Stimulated activated CD4-positive, alpha-beta T cell treated with anti-CD3 and anti-CD28 coated beads, Interleukin-15, amount 100 ng/mL, for 48 hours (primary cell): ENCODE measurements at regions not wholly inside any gene's neighbourhood (a gene's known extent, or its start where the extent isn't known, plus 50 kb on each side); places are given as distances from the start of the nearest gene placed in this dataset.

Experiments
- DNase-seq, 2 donors: peaks; one replicate each; pipeline ENCODE4 v3.0.0-alpha.2; 2020; ENCODE audit warnings: low read depth in 2 of 2

GRCh38 chr13:109859216-109859835 lies 72.9 kb upstream of the IRS2 start:
- no peak for DNase-seq

DNA sequence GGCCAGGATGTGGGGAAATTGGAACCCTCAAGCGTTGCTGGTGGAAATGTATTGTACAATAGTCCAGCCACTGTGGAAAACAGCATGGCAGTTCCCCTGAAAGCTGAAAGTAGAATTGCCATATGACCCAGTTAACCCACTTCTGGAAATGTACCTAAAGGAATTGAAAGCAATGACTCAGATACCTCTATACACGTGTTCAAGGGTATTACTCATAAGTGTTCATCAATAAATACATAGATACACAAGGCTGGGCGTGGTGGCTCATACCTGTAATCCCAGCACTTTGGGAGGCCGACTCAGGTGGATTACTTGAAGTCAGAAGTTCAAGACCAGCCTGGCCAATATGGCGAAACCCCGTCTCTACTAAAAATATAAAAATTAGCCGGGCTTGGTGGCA lies 71.9 kb upstream of the IRS2 start:
- DNase-seq = no peak

GRCh38 chr13:109857803-109858202 lies 71.4 kb upstream of the IRS2 start:
- no peak for DNase-seq

GRCh38 chr13:109857325-109857724 lies 70.9 kb upstream of the IRS2 start:
- no peak for DNase-seq

GRCh38 chr13:109856350-109856749 lies 70.0 kb upstream of the IRS2 start:
- DNase-seq = no peak

GRCh38 chr13:109853153-109853552 lies 66.8 kb upstream of the IRS2 start:
- no peak for DNase-seq

GRCh38 chr13:109846185-109846584 lies 59.8 kb upstream of the IRS2 start:
- no peak for DNase-seq

DNA sequence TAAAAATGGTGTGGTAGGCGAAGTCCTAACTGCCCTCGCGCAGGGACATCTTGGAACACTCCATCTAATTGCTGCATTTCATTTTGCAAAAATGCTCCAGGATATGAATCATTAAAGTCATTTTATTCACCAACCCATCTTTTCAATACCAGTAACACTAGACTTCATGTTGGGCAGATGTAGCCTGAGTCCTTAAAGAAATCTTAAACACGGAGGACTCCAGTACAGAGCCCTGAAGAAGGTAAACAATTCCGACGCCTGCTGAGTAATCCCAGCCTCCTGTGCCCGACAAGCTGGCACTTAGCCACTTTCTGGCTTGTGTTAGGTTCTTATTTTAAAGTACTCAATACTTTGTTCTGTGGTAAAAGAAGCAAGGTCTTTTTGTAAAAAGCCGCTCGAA lies 58.0 kb upstream of the IRS2 start:
- no peak for DNase-seq

- DNase-seq = no peak
Observed at GRCh38 chr13:109843695-109844094, 57.3 kb upstream of the IRS2 start.

- no peak for DNase-seq
Observed at GRCh38 chr13:109842212-109842920, 56.0 kb upstream of the IRS2 start.

- DNase-seq = no peak
Observed at GRCh38 chr13:109840893-109841287, 54.5 kb upstream of the IRS2 start.

GRCh38 chr13:109840201-109840892 lies 54.0 kb upstream of the IRS2 start:
- DNase-seq = peak; percentile 2 to 14

DNA sequence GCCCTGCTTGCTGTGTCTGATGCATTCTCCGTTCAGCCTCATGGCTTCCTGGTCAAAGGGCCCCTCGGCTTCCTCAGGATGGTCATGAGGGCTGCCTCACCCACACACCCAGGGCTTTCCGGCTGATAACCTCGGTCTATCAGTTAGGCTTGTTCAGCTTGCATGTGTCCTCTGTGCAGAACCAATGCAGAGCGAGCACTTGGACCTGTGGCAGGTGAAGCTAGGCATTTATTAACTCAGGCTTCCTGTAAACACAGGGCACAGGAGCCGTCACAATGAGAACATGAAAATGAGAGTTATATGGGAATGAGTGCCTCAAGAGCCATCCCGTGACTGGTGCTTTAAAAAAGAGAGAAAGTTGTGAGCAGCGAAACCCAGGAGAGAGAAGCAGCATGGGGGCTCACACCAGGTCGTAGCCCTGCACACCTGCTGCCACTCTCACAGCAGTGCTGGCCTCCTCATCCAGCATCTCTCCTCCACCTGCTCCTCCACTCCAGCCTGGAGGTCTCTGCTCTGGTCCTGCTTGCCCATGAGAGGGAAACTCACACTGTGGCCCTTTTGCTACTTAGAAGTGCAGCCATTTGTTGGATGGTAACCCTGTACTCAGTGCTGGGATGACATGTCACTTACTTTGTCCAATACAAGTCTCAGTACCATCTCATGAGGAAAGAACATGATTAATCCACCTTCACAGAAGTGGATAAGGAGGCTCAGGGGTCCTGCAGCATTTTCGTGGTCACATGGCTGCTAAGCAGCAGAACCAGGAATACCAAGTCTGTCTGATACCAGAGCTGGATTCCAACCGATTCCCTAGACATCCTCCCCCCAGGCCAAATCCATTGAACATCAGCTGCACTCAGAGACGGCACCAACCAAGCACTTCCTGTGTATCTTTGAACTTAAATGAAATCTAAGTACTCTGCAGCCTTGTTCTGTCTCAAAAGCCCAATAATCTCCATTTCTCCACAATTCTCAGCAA lies 50.5 kb upstream of the IRS2 start:
- no peak for DNase-seq
